ENCODE measurements at regions not wholly inside any gene's neighbourhood (a gene's known extent, or its start where the extent isn't known, plus 50 kb on each side); places are given as distances from the start of the nearest gene placed in this dataset.
"Not testable (repeated sequence)": the region's sequence is repeated elsewhere in the genome, so short reads cannot be mapped to it uniquely, and the experiment has no call there.

DNA sequence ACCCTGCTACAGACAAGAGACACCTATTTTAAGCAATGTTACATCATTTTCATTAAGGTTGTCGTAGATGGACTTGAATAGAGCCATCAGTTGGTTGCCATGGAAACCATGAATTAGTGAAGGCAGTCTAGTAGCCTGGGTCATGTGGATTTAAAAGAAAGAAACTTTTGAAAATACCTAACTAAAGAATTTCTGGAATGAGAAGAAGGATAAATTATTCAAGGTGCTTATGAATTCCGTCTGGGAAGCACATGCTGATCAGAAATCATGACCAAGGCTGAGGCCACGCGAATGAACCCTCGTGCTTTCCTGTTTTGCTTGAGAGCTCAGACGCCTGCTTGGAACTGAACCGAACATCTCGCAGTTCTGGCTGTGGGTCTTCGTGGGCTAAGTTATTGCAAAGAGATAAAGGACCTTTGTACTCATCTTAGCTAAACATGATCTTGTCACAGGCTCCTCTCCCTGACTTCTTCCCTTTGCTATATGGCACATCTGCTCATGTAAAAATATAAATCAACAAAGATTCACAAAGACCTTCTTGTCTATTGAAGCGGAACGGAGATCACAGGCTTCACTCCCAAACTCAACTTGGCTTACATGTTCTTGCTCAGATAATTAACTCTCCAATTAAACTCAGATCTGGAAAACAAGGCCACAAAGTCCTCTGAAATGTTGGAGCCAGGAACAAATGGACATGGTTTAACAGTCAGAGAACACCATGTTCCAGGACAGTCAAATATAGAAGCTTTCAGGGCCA, 140.2 kb downstream of the NUFIP1 start:
- DNase-seq (ENCODE audit: low read depth in 2 of 2): no peak

DNA sequence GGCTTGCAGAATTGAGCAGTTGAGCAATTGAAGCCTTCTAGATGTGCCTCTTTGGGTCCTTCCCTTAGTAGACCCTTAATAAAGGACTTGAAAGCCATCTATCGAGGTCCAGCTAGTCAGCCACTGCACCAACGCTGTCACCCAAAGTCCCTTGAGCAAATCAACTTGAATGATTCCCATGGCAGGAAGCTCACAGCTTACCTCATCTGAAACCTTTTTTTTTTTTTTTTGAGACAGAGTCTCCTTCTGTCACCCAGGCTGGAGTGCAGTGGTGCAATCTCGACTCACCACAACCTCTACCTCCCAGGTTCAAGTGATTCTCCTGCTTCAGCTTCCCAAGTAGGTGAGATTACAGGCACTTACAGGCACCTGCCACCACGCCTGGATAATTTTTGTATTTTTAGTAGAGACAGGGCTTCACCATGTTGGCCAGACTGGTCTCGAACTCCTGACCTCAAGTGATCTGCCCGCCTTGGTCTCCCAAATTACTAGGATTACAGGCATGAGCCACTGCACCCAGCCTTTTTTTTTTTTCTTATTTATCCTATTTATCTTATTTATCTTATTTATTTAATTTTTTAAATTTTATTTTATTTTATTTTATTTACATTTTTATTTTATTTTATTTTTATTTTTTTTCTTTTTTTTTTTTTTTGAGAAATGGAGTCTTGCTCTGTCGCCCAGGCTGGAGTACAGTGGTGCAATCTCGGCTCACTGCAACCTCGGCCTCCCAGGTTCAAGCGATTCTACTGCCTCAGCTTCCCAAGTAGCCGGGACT, 143.8 kb downstream of the NUFIP1 start:
- DNase-seq (ENCODE audit: low read depth in 2 of 2): not testable (repeated sequence)

DNA sequence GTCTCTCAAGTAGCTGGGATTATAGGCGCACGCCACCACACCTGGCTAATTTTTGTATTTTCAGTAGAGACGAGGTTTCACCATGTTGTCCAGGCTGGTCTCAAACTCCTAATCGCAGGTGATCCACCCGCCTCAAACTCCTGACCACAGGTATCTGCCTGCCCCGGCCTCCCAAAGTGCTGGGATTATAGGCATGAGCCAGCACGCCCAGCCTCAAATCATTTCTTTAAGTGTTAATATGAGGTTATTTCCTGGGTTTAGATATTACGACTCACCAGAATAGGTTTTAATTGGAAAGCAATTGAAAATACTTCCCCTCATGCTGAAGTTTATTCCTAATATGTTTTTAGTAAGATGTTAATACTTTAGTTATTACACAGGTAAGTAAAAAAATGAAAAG, 144.5 kb downstream of the NUFIP1 start:
- DNase-seq (ENCODE audit: low read depth in 2 of 2): no peak

DNA sequence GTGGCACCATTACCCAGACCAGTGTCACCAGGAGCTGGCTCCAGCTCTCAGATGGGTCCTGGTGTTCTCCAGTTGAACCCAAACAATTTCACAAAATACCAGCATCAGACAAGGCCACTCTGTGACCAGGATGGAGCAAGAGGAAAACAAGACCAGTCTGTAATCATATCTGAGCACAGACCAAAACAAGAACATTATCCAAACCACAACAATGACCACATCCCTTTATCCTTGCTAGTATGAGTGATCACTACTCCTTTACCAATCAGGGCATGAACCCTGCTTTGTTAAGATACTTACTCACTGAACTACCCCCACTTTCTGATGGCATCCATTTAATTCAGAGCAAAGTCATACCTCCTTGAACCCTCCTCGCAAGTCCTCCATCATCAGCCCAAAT, 145.9 kb downstream of the NUFIP1 start:
- DNase-seq (ENCODE audit: low read depth in 2 of 2): no peak

DNA sequence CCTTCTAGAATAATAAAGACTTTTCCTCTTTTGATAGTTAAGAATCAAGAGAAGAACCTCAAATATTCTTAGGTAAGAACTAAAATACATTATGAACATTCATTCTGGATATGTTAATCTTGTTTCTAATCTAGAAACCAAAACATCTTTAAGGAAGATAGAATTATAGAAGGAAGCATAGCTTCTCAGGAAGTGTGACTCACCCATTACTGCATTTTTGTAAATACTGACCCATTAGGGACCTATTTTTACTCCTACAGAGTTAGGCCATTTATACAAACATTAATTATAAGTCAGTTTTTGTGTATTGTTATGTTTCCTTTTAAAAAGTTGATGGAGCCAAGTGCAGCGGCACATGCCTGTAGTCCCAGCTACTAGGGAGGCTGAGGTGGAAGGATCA, 147.1 kb downstream of the NUFIP1 start:
- peak in 1 of 2 donors; percentile 62 for DNase-seq (ENCODE audit: low read depth in 2 of 2)

DNA sequence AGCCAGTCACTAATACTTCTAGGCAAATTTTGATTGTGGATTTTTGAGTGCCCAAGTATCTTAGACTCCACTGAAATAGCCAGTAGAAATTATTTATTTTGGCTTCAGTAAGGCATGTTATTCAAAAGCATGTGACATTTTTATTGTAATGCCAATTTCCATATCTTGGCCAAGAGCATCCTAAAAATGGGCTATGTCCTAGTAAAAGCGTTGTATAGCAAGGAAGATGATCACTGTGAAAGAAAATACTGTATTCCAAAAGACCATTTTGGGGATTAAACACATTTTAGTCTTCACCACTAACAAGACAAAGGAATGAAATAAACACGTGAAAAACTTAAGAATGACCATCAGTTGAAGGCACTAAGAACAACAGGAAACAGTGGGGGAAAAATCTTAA, 149.1 kb downstream of the NUFIP1 start:
- DNase-seq (ENCODE audit: low read depth in 2 of 2): peak in 1 of 2 donors; percentile 49

DNA sequence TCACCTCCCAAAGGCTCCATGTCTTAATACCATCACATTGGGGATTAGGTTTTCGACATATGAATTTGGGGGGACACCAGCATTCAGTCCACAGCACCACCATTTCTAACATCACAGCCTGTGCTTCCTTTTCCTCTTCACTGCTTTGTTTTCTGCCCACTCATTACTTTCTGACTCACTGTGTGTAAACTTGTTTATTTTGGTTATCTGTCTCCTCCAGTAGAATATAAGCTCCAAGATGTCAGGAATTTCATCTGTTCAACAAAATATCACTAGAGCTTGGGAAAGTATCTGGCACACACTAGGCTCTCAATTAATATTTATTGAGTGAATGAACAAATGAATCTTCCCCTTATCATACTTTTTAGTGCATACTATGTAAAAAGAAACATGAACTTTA, 152.0 kb downstream of the NUFIP1 start:
- DNase-seq (ENCODE audit: low read depth in 2 of 2): peak in 1 of 2 donors; percentile 59

DNA sequence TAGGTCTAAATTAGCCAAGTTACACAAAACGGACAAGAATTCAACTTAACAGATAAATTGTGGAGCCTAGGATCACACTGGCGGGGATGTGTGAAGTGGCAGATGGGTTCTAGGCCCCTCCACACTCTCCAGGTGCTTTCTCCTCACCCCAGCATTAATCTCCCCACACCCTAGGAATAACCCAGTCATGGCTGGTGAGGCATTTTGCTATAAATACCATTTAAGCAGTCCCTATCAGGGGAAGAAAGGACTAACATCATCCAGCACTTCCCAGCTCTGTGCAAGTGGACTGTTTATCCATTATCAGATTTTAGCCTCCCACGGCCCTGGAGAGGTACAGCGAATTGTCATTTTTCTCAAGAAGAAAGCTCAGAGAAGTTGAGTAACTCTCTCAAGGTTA, 154.9 kb downstream of the NUFIP1 start:
- no peak for DNase-seq (ENCODE audit: low read depth in 2 of 2)

DNA sequence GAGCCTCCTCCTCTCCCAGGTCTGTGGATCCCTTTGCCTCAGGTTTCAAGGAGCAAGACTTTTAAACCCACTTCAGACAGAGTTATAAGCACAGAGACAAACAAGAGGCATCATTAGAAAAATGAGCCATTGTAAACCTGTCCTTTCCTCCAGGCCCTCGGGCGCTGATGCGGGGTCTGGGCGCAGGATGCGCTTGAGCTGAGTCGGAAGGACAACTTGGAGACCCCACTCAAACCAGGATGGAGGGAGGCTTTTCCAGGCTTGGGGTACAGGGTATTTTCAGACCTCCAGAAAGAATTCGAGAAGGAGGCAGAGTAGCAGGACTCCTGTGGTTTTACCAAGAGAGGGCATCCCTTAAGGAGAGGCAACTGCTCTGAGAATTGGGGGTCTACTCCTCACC, 155.6 kb downstream of the NUFIP1 start:
- no peak for DNase-seq (ENCODE audit: low read depth in 2 of 2)

DNA sequence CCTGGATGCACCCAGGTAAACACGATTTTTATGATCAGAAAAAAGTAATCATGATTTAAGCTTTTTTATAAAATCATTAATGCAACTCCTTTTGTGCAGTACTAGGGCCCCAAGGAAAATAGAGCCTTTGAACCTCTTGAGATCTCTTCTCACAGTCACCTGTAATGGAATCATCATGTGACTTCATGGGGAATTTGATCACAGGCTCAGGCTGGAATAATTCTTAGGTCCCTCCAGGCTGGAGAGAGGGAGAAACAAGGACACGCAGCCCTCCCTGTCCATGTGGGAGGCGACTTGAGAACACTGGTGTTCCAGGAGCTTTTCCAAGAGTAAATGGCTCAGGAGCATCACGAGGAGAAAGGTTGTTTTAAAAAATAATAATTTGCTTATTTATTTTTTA, 156.1 kb downstream of the NUFIP1 start:
- no peak for DNase-seq (ENCODE audit: low read depth in 2 of 2)

DNA sequence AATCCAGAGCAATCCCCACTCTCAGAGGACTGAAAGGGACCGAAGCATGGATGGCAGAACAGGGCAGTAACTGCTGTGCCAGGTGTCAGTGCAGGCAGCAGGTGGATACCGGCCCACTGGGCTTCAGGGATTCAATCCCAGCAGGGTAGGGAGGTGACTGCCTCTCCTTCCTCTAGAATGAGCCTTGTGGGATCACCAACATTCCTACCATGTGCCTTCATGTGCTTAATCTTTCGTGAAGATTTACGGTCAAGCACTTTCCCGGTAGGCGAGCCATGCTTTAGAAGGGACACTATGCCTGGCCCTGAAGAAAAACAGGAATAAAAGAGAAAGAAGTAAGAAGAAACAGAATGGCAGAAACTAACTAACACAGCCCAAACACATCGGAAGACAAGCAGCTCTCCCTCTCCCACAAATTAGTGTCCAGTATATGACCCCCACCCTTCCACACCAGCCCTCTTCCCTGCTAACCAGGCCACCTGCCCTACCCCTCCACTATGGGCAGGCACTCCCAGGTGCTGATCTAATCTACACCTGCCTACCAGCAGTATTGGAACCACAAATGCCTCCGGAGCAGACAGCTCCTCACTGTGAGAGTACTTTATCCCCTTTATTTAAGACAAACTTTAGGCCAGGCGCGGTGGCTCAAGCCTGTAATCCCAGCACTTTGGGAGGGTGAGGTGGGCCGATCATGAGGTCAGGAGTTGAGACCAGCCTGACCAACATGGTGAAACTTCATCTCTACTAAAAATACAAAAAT, 162.5 kb downstream of the NUFIP1 start:
- no peak for DNase-seq (ENCODE audit: low read depth in 2 of 2)

DNA sequence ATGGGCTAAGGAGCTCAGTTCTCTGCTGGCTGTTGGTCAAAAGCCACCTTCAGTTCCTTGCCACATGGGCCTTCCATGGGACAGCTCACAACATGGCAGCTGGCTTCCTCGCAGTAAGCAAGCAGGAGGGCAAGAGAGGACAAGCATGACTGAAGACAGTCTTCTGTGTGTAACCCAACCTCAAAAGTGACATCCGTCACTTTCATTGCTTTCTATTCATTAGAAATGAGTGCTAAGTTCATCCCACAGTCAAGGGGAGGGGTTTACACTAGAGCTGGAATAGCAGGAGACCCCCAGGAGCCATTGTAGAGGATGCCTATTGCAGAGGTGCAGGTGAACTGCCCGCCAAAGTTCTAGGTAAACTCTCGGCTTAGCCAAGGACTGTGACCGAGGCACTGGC, 163.3 kb downstream of the NUFIP1 start:
- no peak for DNase-seq (ENCODE audit: low read depth in 2 of 2)

DNA sequence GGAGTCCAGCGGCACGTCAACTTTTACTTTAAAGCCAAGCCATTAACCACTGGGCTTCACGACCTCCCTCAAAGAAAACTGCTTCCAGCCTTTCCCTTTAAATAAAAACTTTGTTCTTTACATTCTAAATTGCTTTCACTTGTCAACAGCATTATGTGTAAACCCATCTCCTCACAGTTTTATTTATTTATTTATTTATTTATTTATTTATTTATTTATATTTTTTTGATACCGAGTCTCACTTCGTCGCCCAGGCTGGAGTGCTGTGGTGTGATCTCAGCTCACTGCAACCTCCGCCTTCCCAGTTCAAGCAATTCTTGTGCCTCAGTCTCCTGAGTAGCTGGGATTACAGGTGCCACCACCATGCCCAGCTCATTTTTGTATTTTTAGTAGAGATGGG, 165.7 kb downstream of the NUFIP1 start:
- not testable (repeated sequence) for DNase-seq (ENCODE audit: low read depth in 2 of 2)

DNA sequence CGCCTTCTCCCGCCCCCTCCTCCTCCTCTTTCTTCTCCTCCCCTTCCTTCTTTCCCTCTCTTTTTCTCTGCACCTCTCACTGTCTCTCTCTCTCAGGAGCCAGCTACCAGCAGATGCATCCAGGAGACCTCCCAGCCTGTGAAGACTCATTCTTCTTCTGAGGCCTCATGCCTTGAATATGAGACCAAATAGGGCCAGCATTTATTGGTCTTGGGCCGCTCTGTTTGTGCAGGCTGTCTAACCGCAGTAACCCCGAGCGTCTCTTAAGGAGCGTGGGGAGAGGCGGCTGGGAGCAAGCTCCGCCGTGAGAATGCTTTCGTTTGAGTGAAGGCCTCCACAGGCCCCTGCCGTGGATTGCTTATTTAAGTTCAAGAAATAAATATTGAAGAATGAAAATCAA, 167.0 kb downstream of the NUFIP1 start:
- DNase-seq (ENCODE audit: low read depth in 2 of 2): no peak

DNA sequence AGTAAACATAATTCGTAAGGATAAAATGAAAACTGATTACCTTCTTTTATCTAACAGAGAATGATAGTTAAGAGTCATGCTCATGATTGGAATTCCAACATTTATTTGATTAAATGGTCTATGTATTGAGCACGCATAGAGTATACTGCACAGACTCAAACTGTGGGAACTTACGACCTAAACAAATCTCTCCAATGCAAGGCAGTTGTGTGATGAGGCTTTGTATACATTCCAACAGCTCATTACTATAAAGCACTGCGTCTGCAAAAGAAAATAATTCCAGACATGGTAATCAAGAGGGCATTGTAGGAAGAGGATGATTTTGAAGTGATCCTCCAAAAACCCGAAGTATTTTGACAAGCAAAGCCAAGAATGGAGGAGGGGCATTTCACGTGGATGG, 169.5 kb downstream of the NUFIP1 start:
- no peak for DNase-seq (ENCODE audit: low read depth in 2 of 2)

DNA sequence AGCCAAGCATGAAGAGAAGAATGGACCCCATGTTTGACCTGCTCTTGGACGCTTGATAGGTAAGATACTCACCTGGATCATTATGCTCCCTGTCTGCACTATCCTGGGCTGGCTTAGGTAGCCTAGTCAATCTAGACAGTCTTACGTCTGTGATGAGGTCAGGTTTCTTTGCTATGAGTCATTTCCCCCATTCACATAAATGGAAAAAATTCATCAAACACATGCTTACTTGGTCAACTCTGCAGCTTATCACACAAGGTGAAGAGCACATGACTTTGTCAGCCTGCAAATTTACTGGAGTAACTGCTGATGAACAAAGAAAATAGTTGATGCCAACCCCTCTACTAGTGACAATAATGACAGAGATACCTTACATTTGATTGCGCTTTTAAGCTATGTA, 170.0 kb downstream of the NUFIP1 start:
- peak; percentile 51 to 80 for DNase-seq (ENCODE audit: low read depth in 2 of 2)

DNA sequence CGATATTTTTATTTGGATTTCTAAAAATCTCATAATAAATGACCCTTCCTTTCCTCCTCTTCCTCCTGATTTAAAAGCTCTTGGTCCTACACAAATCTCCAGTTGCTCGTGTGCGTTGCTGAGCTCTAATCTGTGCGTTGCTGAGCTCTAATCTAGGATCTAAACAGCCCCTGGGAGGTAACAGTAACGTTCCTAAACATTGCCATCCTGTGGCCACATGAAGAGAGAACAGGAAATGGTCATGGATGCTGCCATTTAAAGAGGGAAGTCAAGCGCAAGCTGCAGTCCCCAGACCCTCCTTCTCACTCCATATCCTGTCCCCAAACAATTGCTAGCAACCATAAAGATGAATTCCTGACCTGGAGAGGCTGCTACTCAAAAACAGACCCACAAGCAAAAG, 170.8 kb downstream of the NUFIP1 start:
- DNase-seq (ENCODE audit: low read depth in 2 of 2): no peak

DNA sequence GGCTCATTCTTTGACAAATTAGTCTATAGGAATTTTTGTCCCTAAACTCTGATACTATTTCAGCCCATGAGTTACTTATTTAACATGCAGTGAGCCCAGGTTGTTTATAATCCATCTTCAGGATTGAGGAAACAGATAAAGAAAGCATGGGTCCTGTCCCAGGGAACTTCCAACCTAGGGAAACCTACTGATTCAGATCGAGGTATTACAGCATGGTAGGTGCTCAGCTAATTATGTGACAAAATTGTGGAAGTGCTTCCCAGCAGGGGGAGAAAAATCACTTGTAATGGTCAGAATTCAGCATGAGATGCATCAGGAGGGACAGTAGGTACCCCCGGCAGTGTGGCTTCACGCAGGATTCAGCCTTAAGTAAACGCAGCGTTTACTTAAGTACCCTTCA, 171.3 kb downstream of the NUFIP1 start:
- DNase-seq (ENCODE audit: low read depth in 2 of 2): no peak

DNA sequence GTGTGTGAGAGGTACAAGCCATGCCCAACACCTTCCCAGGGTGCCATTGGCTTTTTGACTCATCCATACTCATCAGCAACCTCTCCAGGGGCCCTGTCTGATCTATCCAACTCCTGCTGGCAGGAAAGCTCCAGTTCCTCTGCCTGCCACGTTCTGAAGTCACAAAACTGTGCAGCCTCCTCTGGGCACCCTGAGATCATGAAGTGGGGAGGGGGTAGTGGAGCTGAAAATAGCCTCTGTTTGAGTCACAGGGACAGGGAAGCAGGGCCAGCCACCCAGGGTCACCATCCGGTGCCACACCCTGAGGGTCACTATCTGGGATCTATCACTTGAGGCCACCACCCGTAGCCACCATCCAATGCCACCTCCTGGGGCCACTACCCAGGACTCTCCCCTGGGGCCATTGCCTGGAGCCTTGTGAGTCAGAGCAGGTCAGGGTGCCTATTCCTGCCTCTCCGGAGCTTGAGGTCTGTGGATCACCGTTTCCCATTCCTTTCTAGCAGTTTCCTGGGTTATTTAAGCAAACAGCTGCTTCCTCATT, 172.1 kb downstream of the NUFIP1 start:
- no peak for DNase-seq (ENCODE audit: low read depth in 2 of 2)

DNA sequence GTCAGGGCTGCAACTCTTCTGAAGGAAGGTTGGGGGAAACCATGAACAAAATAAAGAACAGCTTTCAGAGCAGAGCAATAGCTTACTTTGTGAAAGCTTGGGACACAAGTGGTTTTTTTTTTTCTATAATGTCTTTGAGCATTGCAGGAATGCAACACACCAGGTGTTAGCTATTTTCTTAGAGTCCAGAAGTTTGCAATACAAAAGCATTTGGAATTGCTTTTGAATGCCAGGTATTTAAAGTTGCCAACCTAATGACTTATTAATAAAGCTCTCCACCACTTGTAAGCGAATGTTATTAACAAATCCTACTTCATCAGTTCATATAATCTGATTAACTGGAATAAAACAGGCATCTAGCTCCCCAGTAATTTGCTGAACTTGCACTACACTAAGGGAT, 172.6 kb downstream of the NUFIP1 start:
- no peak for DNase-seq (ENCODE audit: low read depth in 2 of 2)

DNA sequence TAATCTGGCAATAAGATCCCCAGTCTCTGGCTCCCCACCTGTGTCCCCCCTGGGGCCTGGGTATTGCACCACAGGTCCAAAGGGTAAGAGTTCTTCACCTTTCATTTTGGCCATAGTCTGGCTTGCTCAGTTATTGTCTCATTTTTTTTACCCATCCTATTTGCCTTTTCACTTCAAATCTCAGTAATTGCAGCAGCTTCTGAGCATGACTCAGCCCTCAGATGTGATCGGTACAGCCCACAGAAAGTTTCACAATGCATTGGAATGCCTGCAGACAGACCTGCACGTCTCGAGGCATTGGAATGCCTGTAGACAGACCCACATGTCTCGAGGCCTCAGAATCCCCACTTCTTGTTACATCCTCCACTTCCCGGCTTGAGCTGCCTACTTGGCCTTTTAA, 173.6 kb downstream of the NUFIP1 start:
- peak in 1 of 2 donors; percentile 60 for DNase-seq (ENCODE audit: low read depth in 2 of 2)

DNA sequence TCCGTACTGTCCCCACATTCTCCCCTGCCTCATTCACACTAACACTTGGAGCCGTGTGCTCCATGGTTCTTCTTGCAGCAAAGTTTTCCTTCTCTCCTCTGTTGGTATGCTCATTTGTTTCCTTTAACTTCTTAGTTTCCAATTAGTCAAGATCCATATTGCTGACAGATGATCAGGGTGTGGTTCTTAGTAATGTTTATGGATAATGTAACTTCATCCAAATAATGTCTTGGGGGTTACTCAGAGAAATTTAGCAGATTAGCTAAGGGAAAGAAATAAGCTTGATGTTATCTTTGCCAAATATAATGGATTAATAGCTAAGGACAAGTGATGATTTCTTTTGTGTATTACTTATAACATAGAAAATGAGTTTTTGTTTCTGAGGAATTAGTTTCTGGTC, 174.4 kb downstream of the NUFIP1 start:
- no peak for DNase-seq (ENCODE audit: low read depth in 2 of 2)

Measured in dermis microvascular lymphatic vessel endothelial cell (primary cell).